H1 (cell line): ENCODE measurements at regions not wholly inside any gene's neighbourhood (a gene's known extent, or its start where the extent isn't known, plus 50 kb on each side); places are given as distances from the start of the nearest gene placed in this dataset.

Source experiments
- CTCF ChIA-PET: fragments of 300-600 bp; sonication (Branson Sonifier 250); formaldehyde crosslinking; loops from one replicate; lab custom pipeline; 2021; ENCODE audit not compliant: partially characterized antibody; lab: Charles Lee
- POLR2A ChIA-PET: fragments of 300-600 bp; sonication (Branson Sonifier 250); formaldehyde crosslinking; loops from one replicate; lab custom pipeline; 2021; ENCODE audit warnings: inconsistent platforms; ENCODE audit not compliant: partially characterized antibody; lab: Charles Lee
- DNase-seq, 2 experiments: peaks; one replicate each; pipeline versions ENCODE4 v3.0.0 to v3.0.0-alpha.2; 2010 to 2022; ENCODE audit warnings: low spot score in 2 of 2, low read depth in 1 of 2, mixed read lengths in 1 of 2
- FAIRE-seq: peaks from 2 replicates; lab custom pipeline; 2011; peaks lifted over from hg19 to GRCh38; lab: Jason Lieb, UNC
- H2AFZ ChIP-seq: 2 replicates; pipeline ENCODE4 v1.8.1; 2012; ENCODE audit warnings: low read length, inconsistent platforms
- H2AK5ac ChIP-seq: 2 replicates; pipeline ENCODE4 v1.6.1; 2013; ENCODE audit warnings: low read depth, low read length
- H2BK120ac ChIP-seq: replicated peaks from 2 replicates; pipeline ENCODE3; 2013; ENCODE audit warnings: low read depth, low read length, inconsistent platforms
- H2BK12ac ChIP-seq: 2 replicates; pipeline ENCODE4 v1.6.1; 2013; ENCODE audit warnings: low read depth, low read length
- H2BK15ac ChIP-seq: 2 replicates; pipeline ENCODE4 v1.6.1; 2013; ENCODE audit warnings: low read length
- H2BK20ac ChIP-seq: 2 replicates; pipeline ENCODE4 v1.6.1; 2013; ENCODE audit warnings: low read length
- H2BK5ac ChIP-seq: 2 replicates; pipeline ENCODE4 v1.6.1; 2013; ENCODE audit warnings: low read depth, low read length
- H3K14ac ChIP-seq: 2 replicates; pipeline ENCODE4 v1.6.1; 2013; ENCODE audit warnings: inconsistent platforms; ENCODE audit not compliant: insufficient read length
- H3K18ac ChIP-seq: 2 replicates; pipeline ENCODE4 v1.6.1; 2013; ENCODE audit warnings: low read length; ENCODE audit errors: extremely low read depth
- H3K23ac ChIP-seq: 2 replicates; pipeline ENCODE4 v1.6.1; 2013; ENCODE audit warnings: inconsistent platforms; ENCODE audit not compliant: insufficient read length
- H3K23me2 ChIP-seq: 2 replicates; pipeline ENCODE4 v1.6.1; 2013; ENCODE audit warnings: low read depth, low read length
- H3K27ac ChIP-seq: 2 replicates; pipeline ENCODE4 v1.6.1; 2011; ENCODE audit warnings: low read depth, low read length, inconsistent platforms
- H3K27me3 ChIP-seq, 4 experiments: replicated peaks in 1 of 4; 1 replicate in 1 of 4; 2 replicates in 3 of 4; pipeline versions ENCODE4 v1.6.1 to v1.8.1; 2011 to 2013; ENCODE audit warnings: low read length in 3 of 4, mild to moderate bottlenecking in 3 of 4, inconsistent platforms in 2 of 4, mixed read lengths in 2 of 4, moderate library complexity in 1 of 4; ENCODE audit not compliant: control insufficient read depth in 3 of 4, insufficient read depth in 3 of 4; ENCODE audit errors: extremely low read depth in 1 of 4
- H3K36me3 ChIP-seq, 4 experiments: 2 replicates each; pipeline versions ENCODE4 v1.6.1 to v1.8.1; 2011 to 2013; ENCODE audit warnings: mild to moderate bottlenecking in 4 of 4, low read length in 3 of 4, moderate library complexity in 2 of 4, control low read depth in 1 of 4, inconsistent platforms in 1 of 4; ENCODE audit not compliant: insufficient read depth in 4 of 4, control insufficient read depth in 2 of 4
- H3K4ac ChIP-seq: replicated peaks from 2 replicates; pipeline ENCODE3; 2013; ENCODE audit warnings: low read length, low read depth, mixed read lengths, inconsistent platforms; ENCODE audit not compliant: insufficient read length
- H3K4me1 ChIP-seq, 4 experiments: replicated peaks in 1 of 4; 1 replicate in 1 of 4; 2 replicates in 3 of 4; pipeline versions ENCODE4 v1.6.1 to v1.8.1; 2011 to 2013; ENCODE audit warnings: low read length in 3 of 4, inconsistent platforms in 2 of 4, mixed read lengths in 1 of 4; ENCODE audit not compliant: insufficient read depth in 4 of 4, control insufficient read depth in 3 of 4
- H3K4me2 ChIP-seq, 2 experiments: 2 replicates each; pipeline versions ENCODE4 v1.6.1 to v1.8.1; 2011 to 2013; ENCODE audit warnings: low read depth in 2 of 2, low read length in 2 of 2, control low read depth in 1 of 2, inconsistent platforms in 1 of 2, mild to moderate bottlenecking in 1 of 2; ENCODE audit not compliant: insufficient read depth in 1 of 2
- H3K4me3 ChIP-seq, 4 experiments: fragments of 200-600, 300-600 bp in 1 of 4; sonication (generic), shearing (Covaris generic), sonication (Bioruptor Twin) in 1 of 4; 2 replicates each; pipeline versions ENCODE4 v1.5.1 to v1.8.1; 2011 to 2016; ENCODE audit warnings: low read length in 4 of 4, low read depth in 3 of 4, control low read depth in 2 of 4, inconsistent platforms in 2 of 4, mild to moderate bottlenecking in 2 of 4, mixed read lengths in 1 of 4, moderate library complexity in 1 of 4; ENCODE audit not compliant: insufficient read depth in 2 of 4; ENCODE audit errors: extremely low read depth in 1 of 4
- H3K56ac ChIP-seq: replicated peaks from 2 replicates; pipeline ENCODE3; 2013; ENCODE audit warnings: low read depth, mild to moderate bottlenecking, mixed read lengths, low read length, inconsistent platforms; ENCODE audit not compliant: insufficient read length
- H3K79me1 ChIP-seq: 2 replicates; pipeline ENCODE4 v1.6.1; 2013; ENCODE audit warnings: low read depth, low read length, control low read depth
- H3K79me2 ChIP-seq, 2 experiments: 2 replicates each; pipeline versions ENCODE4 v1.6.1 to v1.8.1; 2012 to 2013; ENCODE audit warnings: low read length in 2 of 2, mild to moderate bottlenecking in 2 of 2, inconsistent platforms in 1 of 2; ENCODE audit not compliant: insufficient read depth in 2 of 2, control insufficient read depth in 1 of 2
- H3K9ac ChIP-seq, 4 experiments: replicated peaks in 1 of 4; 1 replicate in 1 of 4; 2 replicates in 3 of 4; pipeline versions ENCODE4 v1.6.1 to v1.8.1; 2011 to 2013; ENCODE audit warnings: low read depth in 3 of 4, low read length in 3 of 4, control low read depth in 2 of 4, mild to moderate bottlenecking in 2 of 4, moderate library complexity in 2 of 4, inconsistent platforms in 1 of 4; ENCODE audit errors: extremely low read depth in 1 of 4
- H3K9me3 ChIP-seq, 2 experiments: 2 replicates each; pipeline versions ENCODE4 v1.6.1 to v1.8.1; 2012 to 2013; ENCODE audit warnings: mild to moderate bottlenecking in 2 of 2, moderate library complexity in 2 of 2, control low read depth in 1 of 2, inconsistent platforms in 1 of 2, low read depth in 1 of 2, low read length in 1 of 2, mixed read lengths in 1 of 2; ENCODE audit not compliant: insufficient read depth in 2 of 2
- H4K20me1 ChIP-seq, 2 experiments: replicated peaks in 1 of 2; 2 replicates each; pipeline versions ENCODE3 to v1.8.1; 2011 to 2013; ENCODE audit warnings: inconsistent platforms in 2 of 2, low read length in 2 of 2, mild to moderate bottlenecking in 1 of 2; ENCODE audit not compliant: insufficient read depth in 2 of 2, control insufficient read depth in 1 of 2
- H4K5ac ChIP-seq: 2 replicates; pipeline ENCODE4 v1.6.1; 2013; ENCODE audit warnings: low read length, low read depth, mixed read lengths, inconsistent platforms; ENCODE audit not compliant: insufficient read length
- H4K8ac ChIP-seq: 2 replicates; pipeline ENCODE4 v1.8.0; 2013; ENCODE audit warnings: mild to moderate bottlenecking, moderate library complexity, low read length, inconsistent platforms; ENCODE audit not compliant: insufficient read depth; ENCODE audit errors: extremely low read depth
- H4K91ac ChIP-seq: replicated peaks from 2 replicates; pipeline ENCODE3; 2013; ENCODE audit warnings: low read length, mixed read lengths, inconsistent platforms; ENCODE audit not compliant: insufficient read length
- BCL11A ChIP-seq, 2 experiments: IDR thresholded peaks; one replicate each; pipeline ENCODE4 v1.6.1; 2011; ENCODE audit warnings: low read depth in 2 of 2, low read length in 2 of 2, mild to moderate bottlenecking in 2 of 2
- KDM5A ChIP-seq: fragments of 200-600 bp; IDR thresholded peaks from 2 replicates; pipeline ENCODE4 v1.7.1; 2012; ENCODE audit warnings: mild to moderate bottlenecking, low read length, inconsistent platforms, mixed read lengths
- POLR2A ChIP-seq, 2 experiments: IDR thresholded peaks; 1 replicate in 1 of 2; 2 replicates in 1 of 2; pipeline ENCODE4 v1.6.1; 2011; ENCODE audit warnings: low read depth in 2 of 2, low read length in 2 of 2, mild to moderate bottlenecking in 2 of 2; ENCODE audit errors: control extremely low read depth in 1 of 2
- RBBP5 ChIP-seq: IDR thresholded peaks from 2 replicates; pipeline ENCODE4 v1.7.1; 2012; ENCODE audit warnings: low read depth, mild to moderate bottlenecking, inconsistent platforms, low read length, moderate library complexity, borderline replicate concordance
- SIRT6 ChIP-seq: IDR thresholded peaks from one replicate; pipeline ENCODE4 v1.7.1; 2012; ENCODE audit warnings: low read length, inconsistent platforms
- SP4 ChIP-seq: IDR thresholded peaks from 2 replicates; pipeline ENCODE4 v1.6.1; 2012; ENCODE audit warnings: low read length, inconsistent platforms
- SUZ12 ChIP-seq: fragments of 200-600 bp; sonication (generic); IDR thresholded peaks from 2 replicates; pipeline ENCODE4 v1.6.1; 2012; ENCODE audit warnings: mild to moderate bottlenecking, inconsistent platforms, low read length, moderate library complexity, mixed read lengths
- TEAD4 ChIP-seq: IDR thresholded peaks from 2 replicates; pipeline ENCODE4 v1.6.1; 2012; ENCODE audit warnings: low read depth, low read length, inconsistent platforms, mixed read lengths
- ZNF274 ChIP-seq: IDR thresholded peaks from 2 replicates; pipeline ENCODE4 v1.7.0; 2012; ENCODE audit warnings: low read length, borderline replicate concordance; ENCODE audit errors: extremely low read depth
- WGBS, 2 experiments: shearing (Covaris generic) in 1 of 2; methylation state at CpG; one replicate each; pipeline versions ENCODE4 v1.1.6 to v1.1.7; 2013 to 2015; ENCODE audit warnings: low lambda C conversion rate in 2 of 2, mixed read lengths in 2 of 2, inconsistent platforms in 1 of 2, low coverage in 1 of 2, missing lambda C conversion rate in 1 of 2; ENCODE audit not compliant: insufficient replicate concordance in 2 of 2, insufficient coverage in 1 of 2, insufficient read length in 1 of 2; ENCODE audit errors: extremely low coverage in 1 of 2, missing lambda C conversion rate in 1 of 2; 5-methylcytosine and 5-hydroxymethylcytosine counted together

DNA sequence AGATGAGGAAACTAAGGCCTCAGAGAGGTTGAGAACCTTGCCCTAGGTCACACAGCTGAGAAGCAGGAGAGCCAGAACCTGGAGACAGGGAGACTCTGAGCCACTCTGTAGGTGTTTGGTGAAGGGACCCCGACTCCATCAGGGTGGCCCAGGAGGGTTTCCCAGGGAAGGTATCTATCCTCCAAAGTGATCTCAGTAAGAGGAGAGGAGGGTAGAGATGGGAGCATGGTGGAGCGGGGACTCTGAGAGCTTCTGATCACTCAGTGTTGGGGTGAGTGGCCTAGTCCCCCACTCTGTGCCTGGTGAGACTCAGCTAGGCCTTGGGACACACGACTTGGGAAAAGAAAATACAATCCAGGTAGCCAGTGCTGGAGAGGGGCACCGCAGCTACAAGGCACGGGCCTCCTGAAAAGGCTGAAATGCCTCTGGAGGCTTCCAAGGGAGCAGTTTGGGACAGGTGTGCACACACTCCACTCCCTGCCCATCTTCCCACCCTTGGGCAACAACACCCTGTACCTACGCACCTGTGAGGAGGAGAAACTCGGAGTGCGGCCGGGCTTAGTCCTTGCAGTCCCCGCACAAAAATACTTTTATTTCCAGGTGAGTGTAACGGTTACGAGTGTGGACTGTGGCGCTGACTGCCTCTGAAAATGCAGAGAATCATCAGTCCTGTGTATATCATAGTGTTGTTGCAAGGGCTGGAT lies 80.8 kb downstream of the CAMK2N1 start:
- Histone ChIP-seq H3K23me2 (no peaks in the 10 kb centered on the region), H3K27ac (no peak overlapping the region), H2AK5ac (no peak overlapping the region), H3K36me3 (no peaks in the 10 kb centered on the region)
- TF ChIP-seq BCL11A (IDR thresholded peaks at IDR 0.05; ENCODE audit: low read depth in 2 of 2, low read length in 2 of 2) (no peak), SIRT6 (no peak), RBBP5 (no peak), SUZ12 (no peak), ZNF274 (no peak), KDM5A (no peak), TEAD4 (no peak), POLR2A (IDR thresholded peaks at IDR 0.05; ENCODE audit: control extremely low read depth in 1 of 2, low read depth in 2 of 2, low read length in 2 of 2) (no peak), SP4 (no peak)
- TF ChIP-seq, all 59 proteins: peak for 0
- Histone ChIP-seq H2BK5ac (no peak overlapping the region), H2BK12ac (no peak overlapping the region), H3K27me3 (peaks cover 64 to 99% (median 88%) of the 10 kb centered on the region in 4 experiments), H3K23ac (no peak overlapping the region), H3K18ac (no peak overlapping the region), H3K4me3 (no peak overlapping the region), H2BK120ac (no peak overlapping the region), H3K4ac (no peak overlapping the region), H3K4me2 (no peak overlapping the region), H4K91ac (no peak overlapping the region), H2BK15ac (no peak overlapping the region), H2AFZ (no peak overlapping the region), H3K56ac (no peak overlapping the region), H3K4me1 (peaks cover 0 to 4% (median 4%) of the 10 kb centered on the region in 4 experiments; a peak in 4 of 7 replicates), H3K14ac (no peak overlapping the region), H3K9ac (no peak overlapping the region), H4K20me1 (peaks cover 0 to 8% of the 10 kb centered on the region in 2 experiments), H3K9me3 (no peaks in the 10 kb centered on the region), H4K8ac (no peak overlapping the region), H4K5ac (no peak overlapping the region), H2BK20ac (no peak overlapping the region), H3K79me2 (no peaks in the 10 kb centered on the region), H3K79me1 (no peaks in the 10 kb centered on the region)
- ChIA-PET CTCF (interaction anchor here (0.6 to 1.8 kb wide), 6 partner anchors 25 to 1043 kb away, joined by 3 to 8 read pairs (median 4); no protein-coding TSS in a partner anchor), POLR2A (no interaction called here)
- DNase-seq = no peak
- 80% methylated on average over 13 of the region's 13 CpGs; no CpG with 5 or more reads in 1 of the 2 experiments for WGBS, 2 experiments
- no peak for FAIRE-seq
